ENCODE measurements at regions not wholly inside any gene's neighbourhood (a gene's known extent, or its start where the extent isn't known, plus 50 kb on each side); places are given as distances from the start of the nearest gene placed in this dataset.

DNA sequence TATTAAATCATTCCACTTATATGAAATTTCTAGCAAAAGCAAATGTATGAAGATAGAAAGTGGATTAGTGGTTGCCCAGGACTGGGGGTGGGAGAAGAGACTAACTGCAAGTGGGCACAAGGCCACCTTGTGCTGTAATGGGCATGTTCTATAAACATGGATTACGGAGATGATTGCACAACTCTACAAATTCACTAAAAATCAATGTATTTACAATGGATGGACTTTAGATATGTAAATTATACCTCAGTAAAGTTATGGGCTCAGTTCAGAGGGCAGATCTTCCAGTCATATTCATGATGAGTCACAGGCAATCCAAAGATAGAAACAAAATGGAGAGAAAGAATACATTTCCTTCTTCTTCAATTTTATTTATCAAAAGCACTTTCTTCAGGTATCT is 173.9 kb downstream of the NDUFA12 start:
- Histone ChIP-seq H4K20me1 (ENCODE audit: insufficient read depth) (no peaks in the 10 kb centered on the region), H3K4me3 (ENCODE audit: low read length) (no peak overlapping the region), H3K27me3 (ENCODE audit: insufficient read depth, low read depth, low read length) (no peaks in the 10 kb centered on the region), H3K36me3 (ENCODE audit: insufficient read depth, low read length) (no peaks in the 10 kb centered on the region), H3K9me3 (ENCODE audit: low read length) (no peaks in the 10 kb centered on the region), H3K4me2 (ENCODE audit: low read length) (no peak overlapping the region), H3F3A (ENCODE audit: insufficient read depth, low read length, poor library complexity, severe bottlenecking) (no peaks in the 10 kb centered on the region), H3K79me2 (replicated peaks; ENCODE audit: insufficient read depth, low read length) (no peaks in the 10 kb centered on the region), H2AFZ (ENCODE audit: low read depth, low read length) (no peak overlapping the region), H3K27ac (ENCODE audit: low read length) (no peak overlapping the region), H3K9ac (ENCODE audit: low read length) (no peak overlapping the region), H3K9me2 (ENCODE audit: insufficient read depth, low read length) (no peaks in the 10 kb centered on the region)
- TF ChIP-seq EZH2 (IDR thresholded peaks at IDR 0.05; ENCODE audit: borderline replicate concordance, insufficient read depth, low read length, poor library complexity, severe bottlenecking): no peak
- no peak for TF ChIP-seq CTCF (IDR thresholded peaks at IDR 0.05; ENCODE audit: poor library complexity, severe bottlenecking)
- TF ChIP-seq, protein P1, sequence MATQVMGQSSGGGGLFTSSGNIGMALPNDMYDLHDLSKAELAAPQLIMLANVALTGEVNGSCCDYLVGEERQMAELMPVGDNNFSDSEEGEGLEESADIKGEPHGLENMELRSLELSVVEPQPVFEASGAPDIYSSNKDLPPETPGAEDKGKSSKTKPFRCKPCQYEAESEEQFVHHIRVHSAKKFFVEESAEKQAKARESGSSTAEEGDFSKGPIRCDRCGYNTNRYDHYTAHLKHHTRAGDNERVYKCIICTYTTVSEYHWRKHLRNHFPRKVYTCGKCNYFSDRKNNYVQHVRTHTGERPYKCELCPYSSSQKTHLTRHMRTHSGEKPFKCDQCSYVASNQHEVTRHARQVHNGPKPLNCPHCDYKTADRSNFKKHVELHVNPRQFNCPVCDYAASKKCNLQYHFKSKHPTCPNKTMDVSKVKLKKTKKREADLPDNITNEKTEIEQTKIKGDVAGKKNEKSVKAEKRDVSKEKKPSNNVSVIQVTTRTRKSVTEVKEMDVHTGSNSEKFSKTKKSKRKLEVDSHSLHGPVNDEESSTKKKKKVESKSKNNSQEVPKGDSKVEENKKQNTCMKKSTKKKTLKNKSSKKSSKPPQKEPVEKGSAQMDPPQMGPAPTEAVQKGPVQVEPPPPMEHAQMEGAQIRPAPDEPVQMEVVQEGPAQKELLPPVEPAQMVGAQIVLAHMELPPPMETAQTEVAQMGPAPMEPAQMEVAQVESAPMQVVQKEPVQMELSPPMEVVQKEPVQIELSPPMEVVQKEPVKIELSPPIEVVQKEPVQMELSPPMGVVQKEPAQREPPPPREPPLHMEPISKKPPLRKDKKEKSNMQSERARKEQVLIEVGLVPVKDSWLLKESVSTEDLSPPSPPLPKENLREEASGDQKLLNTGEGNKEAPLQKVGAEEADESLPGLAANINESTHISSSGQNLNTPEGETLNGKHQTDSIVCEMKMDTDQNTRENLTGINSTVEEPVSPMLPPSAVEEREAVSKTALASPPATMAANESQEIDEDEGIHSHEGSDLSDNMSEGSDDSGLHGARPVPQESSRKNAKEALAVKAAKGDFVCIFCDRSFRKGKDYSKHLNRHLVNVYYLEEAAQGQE (IDR thresholded peaks at IDR 0.05; ENCODE audit: borderline replicate concordance): no peak
- TF ChIP-seq EP300 (conservative IDR thresholded peaks at IDR 0.05; ENCODE audit: poor library complexity, severe bottlenecking): no peak
- TF ChIP-seq MXI1 (conservative IDR thresholded peaks at IDR 0.05; ENCODE audit: poor library complexity, severe bottlenecking): no peak

GRCh38 chr12:94819011-94819410 is 168.7 kb upstream of the TMCC3 start:
- Histone ChIP-seq H4K20me1 (ENCODE audit: insufficient read depth) (no peaks in the 10 kb centered on the region), H2AFZ (ENCODE audit: low read depth, low read length) (no peak overlapping the region), H3K4me2 (ENCODE audit: low read length) (no peak overlapping the region), H3K9me3 (ENCODE audit: low read length) (peaks cover 3% of the 10 kb centered on the region), H3K79me2 (replicated peaks; ENCODE audit: insufficient read depth, low read length) (no peaks in the 10 kb centered on the region), H3F3A (ENCODE audit: insufficient read depth, low read length, poor library complexity, severe bottlenecking) (no peaks in the 10 kb centered on the region), H3K9me2 (ENCODE audit: insufficient read depth, low read length) (no peaks in the 10 kb centered on the region), H3K4me3 (ENCODE audit: low read length) (no peak overlapping the region), H3K27ac (ENCODE audit: low read length) (no peak overlapping the region), H3K36me3 (ENCODE audit: insufficient read depth, low read length) (no peaks in the 10 kb centered on the region), H3K9ac (ENCODE audit: low read length) (no peak overlapping the region), H3K27me3 (ENCODE audit: insufficient read depth, low read depth, low read length) (no peaks in the 10 kb centered on the region)
- TF ChIP-seq, protein P1 (IDR thresholded peaks at IDR 0.05; ENCODE audit: borderline replicate concordance): no peak
- no peak for TF ChIP-seq TAF1 (IDR thresholded peaks at IDR 0.05; ENCODE audit: low read depth)
- no peak for TF ChIP-seq SMC3 (conservative IDR thresholded peaks at IDR 0.05; ENCODE audit: poor library complexity)
- no peak for TF ChIP-seq CTCF (IDR thresholded peaks at IDR 0.05; ENCODE audit: poor library complexity, severe bottlenecking)
- no peak for TF ChIP-seq RAD21 (conservative IDR thresholded peaks at IDR 0.05)
- TF ChIP-seq POLR2AphosphoS5 (IDR thresholded peaks at IDR 0.05): no peak
- TF ChIP-seq EZH2 (IDR thresholded peaks at IDR 0.05; ENCODE audit: borderline replicate concordance, insufficient read depth, low read length, poor library complexity, severe bottlenecking): no peak
